A549 (cell line): ENCODE measurements at regions not wholly inside any gene's neighbourhood (a gene's known extent, or its start where the extent isn't known, plus 50 kb on each side); places are given as distances from the start of the nearest gene placed in this dataset.

ENCODE experiments used
- ATAC-seq, 2 experiments: fragments of 200-7000 bp in 1 of 2; fragments of >200 bp in 1 of 2; cut with Nextera tagmentation in 1 of 2; cut with Tn5 transposase in 1 of 2; 3 replicates each; pipeline versions ENCODE4 v1.8.0 to v1.9.1; 2018 to 2020; ENCODE audit warnings: mild to moderate bottlenecking in 1 of 2, moderate library complexity in 1 of 2
- CTCF ChIA-PET: fragments of 300-600 bp; sonication (Branson Sonifier 250); formaldehyde crosslinking; extraction: SDS; loops from one replicate; lab custom pipeline; 2021; ENCODE audit warnings: antibody characterized with exemption, inconsistent platforms; lab: Yijun Ruan, JAX
- POLR2A ChIA-PET: fragments of 350-600 bp; formaldehyde crosslinking; extraction: SDS; loops from one replicate; lab custom pipeline; 2021; ENCODE audit warnings: antibody characterized with exemption, inconsistent platforms; lab: Yijun Ruan, JAX
- DNase-seq, 2 experiments: peaks; one replicate each; pipeline versions ENCODE4 v3.0.0 to v3.0.0-alpha.2; 2011 to 2016; ENCODE audit warnings: low read depth in 1 of 2, low spot score in 1 of 2
- FAIRE-seq: peaks from 2 replicates; lab custom pipeline; 2011; peaks lifted over from hg19 to GRCh38; lab: Jason Lieb, UNC
- H3K27ac ChIP-seq, 2 experiments: fragments of >200 bp; sonication (Bioruptor Twin); formaldehyde crosslinking; 3 replicates each; pipeline ENCODE4 v1.5.1; 2016 to 2017
- H3K4me1 ChIP-seq: fragments of >200 bp; sonication (Bioruptor Twin); formaldehyde crosslinking; 3 replicates; pipeline ENCODE4 v1.6.1; 2016
- H3K4me2 ChIP-seq: fragments of >200 bp; sonication (Bioruptor Twin); formaldehyde crosslinking; 3 replicates; pipeline ENCODE4 v1.6.1; 2016
- H3K4me3 ChIP-seq: fragments of >200 bp; sonication (Bioruptor Twin); formaldehyde crosslinking; 3 replicates; pipeline ENCODE4 v1.5.1; 2016
- H3K9me3 ChIP-seq: fragments of >200 bp; sonication (Bioruptor Twin); formaldehyde crosslinking; 3 replicates; pipeline ENCODE4 v1.6.1; 2016
- BHLHE40 ChIP-seq: IDR thresholded peaks from 2 replicates; pipeline ENCODE4 v1.6.1; 2012; ENCODE audit warnings: low read depth, low read length, inconsistent platforms
- CBX2 ChIP-seq: fragments of 200-600 bp; sonication (generic); IDR thresholded peaks from 2 replicates; pipeline ENCODE4 v1.6.1; 2016; ENCODE audit warnings: low read depth, mild to moderate bottlenecking, borderline replicate concordance
- CBX8 ChIP-seq: fragments of 200-600 bp; sonication (generic); IDR thresholded peaks from 2 replicates; pipeline ENCODE4 v1.6.1; 2016
- CHD2 ChIP-seq: fragments of 150-350 bp; IDR thresholded peaks from 2 replicates; pipeline ENCODE4 v1.6.1; 2014; ENCODE audit warnings: low read length; ENCODE audit not compliant: partially characterized antibody
- EHMT2 ChIP-seq: fragments of 200-600 bp; sonication (generic); IDR thresholded peaks from 2 replicates; pipeline ENCODE4 v1.6.1; 2016; ENCODE audit warnings: antibody characterized with exemption, low read depth, mild to moderate bottlenecking, moderate library complexity
- FOSL2 ChIP-seq, 2 experiments: fragments of 450-650 bp in 1 of 2; fragments of >200 bp in 1 of 2; sonication (Bioruptor Twin) in 1 of 2; formaldehyde crosslinking; IDR thresholded peaks; 2 replicates each; pipeline versions ENCODE4 v1.5.0 to v1.6.1; 2016 to 2020; ENCODE audit warnings: mild to moderate bottlenecking in 1 of 2, moderate library complexity in 1 of 2
- GATA3 ChIP-seq: IDR thresholded peaks from 2 replicates; pipeline ENCODE4 v1.6.1; 2012; ENCODE audit warnings: borderline replicate concordance
- HDAC2 ChIP-seq: fragments of 200-600 bp; sonication (generic); IDR thresholded peaks from 2 replicates; pipeline ENCODE4 v1.6.1; 2016
- HEYL ChIP-seq: fragments of 250-450 bp; sonication (Bioruptor Pico); IDR thresholded peaks from 2 replicates; pipeline ENCODE4 v1.8.0; 2021; ENCODE audit warnings: mild to moderate bottlenecking, moderate library complexity
- HOXB13 ChIP-seq: fragments of 250-450 bp; sonication (Bioruptor Pico); IDR thresholded peaks from 2 replicates; pipeline ENCODE4 v1.5.0; 2020; ENCODE audit warnings: low read depth, mild to moderate bottlenecking, moderate library complexity
- MAZ ChIP-seq: fragments of 150-350 bp; IDR thresholded peaks from 2 replicates; pipeline ENCODE4 v1.6.1; 2014; ENCODE audit warnings: antibody characterized with exemption, low read depth, low read length, borderline replicate concordance
- NPAS2 ChIP-seq: fragments of 250-450 bp; sonication (Bioruptor Pico); IDR thresholded peaks from 2 replicates; pipeline ENCODE4 v1.8.0; 2022; ENCODE audit warnings: mild to moderate bottlenecking, moderate library complexity, borderline replicate concordance
- POLR2AphosphoS2 ChIP-seq: conservative IDR thresholded peaks from 2 replicates; pipeline ENCODE4 v1.6.1; 2012; ENCODE audit warnings: low read length, improper control_type of control experiment, inconsistent platforms
- RAD21 ChIP-seq, 2 experiments: fragments of >200 bp in 1 of 2; sonication (Bioruptor Twin) in 1 of 2; formaldehyde crosslinking in 1 of 2; IDR thresholded peaks in 1 of 2; conservative IDR thresholded peaks in 1 of 2; 2 replicates in 1 of 2; 3 replicates in 1 of 2; pipeline ENCODE4 v1.6.1; 2012 to 2018; ENCODE audit warnings: inconsistent platforms in 1 of 2
- RARB ChIP-seq: fragments of 250-450 bp; sonication (Bioruptor Pico); IDR thresholded peaks from 2 replicates; pipeline ENCODE4 v1.8.0; 2021; ENCODE audit warnings: mild to moderate bottlenecking, moderate library complexity
- RFX5 ChIP-seq: fragments of 450-650 bp; IDR thresholded peaks from 2 replicates; pipeline ENCODE4 v1.7.1; 2014; ENCODE audit warnings: antibody characterized with exemption, mild to moderate bottlenecking, moderate library complexity
- RNF2 ChIP-seq: fragments of 200-600 bp; sonication (generic); IDR thresholded peaks from 2 replicates; pipeline ENCODE4 v1.6.1; 2016; ENCODE audit warnings: low read depth, mild to moderate bottlenecking, antibody characterized with exemption, moderate library complexity, borderline replicate concordance
- TFCP2L1 ChIP-seq: fragments of 250-450 bp; sonication (Bioruptor Pico); IDR thresholded peaks from 2 replicates; pipeline ENCODE4 v1.5.0; 2021; ENCODE audit warnings: mild to moderate bottlenecking
- TP53 ChIP-seq: fragments of 250-450 bp; sonication (Bioruptor Pico); IDR thresholded peaks from 2 replicates; pipeline ENCODE4 v1.5.0; 2021; ENCODE audit warnings: mild to moderate bottlenecking, moderate library complexity
- ZSCAN20 ChIP-seq: fragments of 250-450 bp; sonication (Bioruptor Pico); IDR thresholded peaks from 2 replicates; pipeline ENCODE4 v1.8.0; 2022; ENCODE audit warnings: mild to moderate bottlenecking, moderate library complexity
- WGBS: methylation state at CpG from one replicate; pipeline ENCODE4 v1.1.6; 2017; ENCODE audit errors: missing lambda C conversion rate; 5-methylcytosine and 5-hydroxymethylcytosine counted together
- TF ChIP-seq, protein P1 (sequence below): IDR thresholded peaks from 2 replicates; pipeline ENCODE4 v1.6.1; 2012
- TF ChIP-seq, protein P2 (sequence below): fragments of 450-650 bp; IDR thresholded peaks from 2 replicates; pipeline ENCODE4 v1.6.1; 2014; ENCODE audit warnings: antibody characterized with exemption
- TF ChIP-seq, protein P3 (sequence below): fragments of >200 bp; sonication (Bioruptor Twin); formaldehyde crosslinking; IDR thresholded peaks from 3 replicates; pipeline ENCODE4 v1.6.1; 2016
- TF ChIP-seq, protein P4 (sequence below): fragments of >200 bp; sonication (Bioruptor Twin); formaldehyde crosslinking; IDR thresholded peaks from 3 replicates; pipeline ENCODE4 v1.5.1; 2016
- TF ChIP-seq, protein P5 (sequence below): fragments of 200-600 bp; sonication (generic); IDR thresholded peaks from 2 replicates; pipeline ENCODE4 v1.6.1; 2016; ENCODE audit warnings: antibody characterized with exemption, mild to moderate bottlenecking, moderate library complexity
- TF ChIP-seq, protein P6 (sequence below): fragments of 250-450 bp; sonication (Bioruptor Pico); IDR thresholded peaks from 2 replicates; pipeline ENCODE4 v1.5.0; 2020; ENCODE audit warnings: low read depth, mild to moderate bottlenecking, moderate library complexity

DNA sequence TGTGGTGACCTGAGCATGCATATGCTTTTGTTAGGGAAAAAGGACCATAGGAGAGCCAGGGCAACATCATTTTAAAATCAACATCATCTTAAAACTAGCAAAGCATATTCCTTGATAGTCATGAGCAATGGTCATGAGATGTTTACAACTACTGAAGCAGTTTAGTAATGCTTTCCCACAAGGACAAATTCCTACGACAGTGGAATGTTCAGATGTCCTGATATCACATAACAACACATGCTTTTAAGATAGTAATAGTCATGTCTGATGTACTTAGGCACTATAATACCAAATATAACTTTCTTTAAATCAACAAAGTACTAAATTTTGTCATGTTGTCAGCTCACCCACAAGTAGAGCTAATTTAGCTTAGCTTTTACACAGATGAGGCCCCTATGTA is 370.3 kb downstream of the HTR1B start:
- H3K4me3 ChIP-seq = no peak overlapping the region
- 25% methylated on average over 1 of the region's 1 CpG for whole genome bisulfite sequencing
- H3K4me1 ChIP-seq = no peaks in the 10 kb centered on the region
- FAIRE-seq = no peak
- H3K4me2 ChIP-seq = no peak overlapping the region
- TF ChIP-seq, protein P1, sequence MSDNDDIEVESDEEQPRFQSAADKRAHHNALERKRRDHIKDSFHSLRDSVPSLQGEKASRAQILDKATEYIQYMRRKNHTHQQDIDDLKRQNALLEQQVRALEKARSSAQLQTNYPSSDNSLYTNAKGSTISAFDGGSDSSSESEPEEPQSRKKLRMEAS = no peak
- TF ChIP-seq CHD2 (no peak), GATA3 (no peak), RFX5 (no peak), POLR2AphosphoS2 (no peak), MAZ (no peak), TFCP2L1 (CRISPR knock-in tag) (no peak), ZSCAN20 (CRISPR knock-in tag) (no peak), TP53 (no peak), NPAS2 (CRISPR knock-in tag) (no peak), BHLHE40 (no peak), FOSL2 (IDR thresholded peaks at IDR 0.05) (no peak), FOSL2 (CRISPR knock-in tag; IDR thresholded peaks at IDR 0.05) (no peak), RARB (CRISPR knock-in tag) (no peak), CBX2 (no peak), RNF2 (no peak)
- TF ChIP-seq, protein P2, sequence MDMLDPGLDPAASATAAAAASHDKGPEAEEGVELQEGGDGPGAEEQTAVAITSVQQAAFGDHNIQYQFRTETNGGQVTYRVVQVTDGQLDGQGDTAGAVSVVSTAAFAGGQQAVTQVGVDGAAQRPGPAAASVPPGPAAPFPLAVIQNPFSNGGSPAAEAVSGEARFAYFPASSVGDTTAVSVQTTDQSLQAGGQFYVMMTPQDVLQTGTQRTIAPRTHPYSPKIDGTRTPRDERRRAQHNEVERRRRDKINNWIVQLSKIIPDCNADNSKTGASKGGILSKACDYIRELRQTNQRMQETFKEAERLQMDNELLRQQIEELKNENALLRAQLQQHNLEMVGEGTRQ = no peak
- TF ChIP-seq, protein P3, sequence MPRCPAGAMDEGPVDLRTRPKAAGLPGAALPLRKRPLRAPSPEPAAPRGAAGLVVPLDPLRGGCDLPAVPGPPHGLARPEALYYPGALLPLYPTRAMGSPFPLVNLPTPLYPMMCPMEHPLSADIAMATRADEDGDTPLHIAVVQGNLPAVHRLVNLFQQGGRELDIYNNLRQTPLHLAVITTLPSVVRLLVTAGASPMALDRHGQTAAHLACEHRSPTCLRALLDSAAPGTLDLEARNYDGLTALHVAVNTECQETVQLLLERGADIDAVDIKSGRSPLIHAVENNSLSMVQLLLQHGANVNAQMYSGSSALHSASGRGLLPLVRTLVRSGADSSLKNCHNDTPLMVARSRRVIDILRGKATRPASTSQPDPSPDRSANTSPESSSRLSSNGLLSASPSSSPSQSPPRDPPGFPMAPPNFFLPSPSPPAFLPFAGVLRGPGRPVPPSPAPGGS = no peak
- TF ChIP-seq, protein P4, sequence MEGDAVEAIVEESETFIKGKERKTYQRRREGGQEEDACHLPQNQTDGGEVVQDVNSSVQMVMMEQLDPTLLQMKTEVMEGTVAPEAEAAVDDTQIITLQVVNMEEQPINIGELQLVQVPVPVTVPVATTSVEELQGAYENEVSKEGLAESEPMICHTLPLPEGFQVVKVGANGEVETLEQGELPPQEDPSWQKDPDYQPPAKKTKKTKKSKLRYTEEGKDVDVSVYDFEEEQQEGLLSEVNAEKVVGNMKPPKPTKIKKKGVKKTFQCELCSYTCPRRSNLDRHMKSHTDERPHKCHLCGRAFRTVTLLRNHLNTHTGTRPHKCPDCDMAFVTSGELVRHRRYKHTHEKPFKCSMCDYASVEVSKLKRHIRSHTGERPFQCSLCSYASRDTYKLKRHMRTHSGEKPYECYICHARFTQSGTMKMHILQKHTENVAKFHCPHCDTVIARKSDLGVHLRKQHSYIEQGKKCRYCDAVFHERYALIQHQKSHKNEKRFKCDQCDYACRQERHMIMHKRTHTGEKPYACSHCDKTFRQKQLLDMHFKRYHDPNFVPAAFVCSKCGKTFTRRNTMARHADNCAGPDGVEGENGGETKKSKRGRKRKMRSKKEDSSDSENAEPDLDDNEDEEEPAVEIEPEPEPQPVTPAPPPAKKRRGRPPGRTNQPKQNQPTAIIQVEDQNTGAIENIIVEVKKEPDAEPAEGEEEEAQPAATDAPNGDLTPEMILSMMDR = no peak
- TF ChIP-seq, protein P5, sequence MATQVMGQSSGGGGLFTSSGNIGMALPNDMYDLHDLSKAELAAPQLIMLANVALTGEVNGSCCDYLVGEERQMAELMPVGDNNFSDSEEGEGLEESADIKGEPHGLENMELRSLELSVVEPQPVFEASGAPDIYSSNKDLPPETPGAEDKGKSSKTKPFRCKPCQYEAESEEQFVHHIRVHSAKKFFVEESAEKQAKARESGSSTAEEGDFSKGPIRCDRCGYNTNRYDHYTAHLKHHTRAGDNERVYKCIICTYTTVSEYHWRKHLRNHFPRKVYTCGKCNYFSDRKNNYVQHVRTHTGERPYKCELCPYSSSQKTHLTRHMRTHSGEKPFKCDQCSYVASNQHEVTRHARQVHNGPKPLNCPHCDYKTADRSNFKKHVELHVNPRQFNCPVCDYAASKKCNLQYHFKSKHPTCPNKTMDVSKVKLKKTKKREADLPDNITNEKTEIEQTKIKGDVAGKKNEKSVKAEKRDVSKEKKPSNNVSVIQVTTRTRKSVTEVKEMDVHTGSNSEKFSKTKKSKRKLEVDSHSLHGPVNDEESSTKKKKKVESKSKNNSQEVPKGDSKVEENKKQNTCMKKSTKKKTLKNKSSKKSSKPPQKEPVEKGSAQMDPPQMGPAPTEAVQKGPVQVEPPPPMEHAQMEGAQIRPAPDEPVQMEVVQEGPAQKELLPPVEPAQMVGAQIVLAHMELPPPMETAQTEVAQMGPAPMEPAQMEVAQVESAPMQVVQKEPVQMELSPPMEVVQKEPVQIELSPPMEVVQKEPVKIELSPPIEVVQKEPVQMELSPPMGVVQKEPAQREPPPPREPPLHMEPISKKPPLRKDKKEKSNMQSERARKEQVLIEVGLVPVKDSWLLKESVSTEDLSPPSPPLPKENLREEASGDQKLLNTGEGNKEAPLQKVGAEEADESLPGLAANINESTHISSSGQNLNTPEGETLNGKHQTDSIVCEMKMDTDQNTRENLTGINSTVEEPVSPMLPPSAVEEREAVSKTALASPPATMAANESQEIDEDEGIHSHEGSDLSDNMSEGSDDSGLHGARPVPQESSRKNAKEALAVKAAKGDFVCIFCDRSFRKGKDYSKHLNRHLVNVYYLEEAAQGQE = no peak
- ATAC-seq = no peak
- no peak for DNase-seq
- H3K9me3 ChIP-seq = no peaks in the 10 kb centered on the region
- ChIA-PET POLR2A (no interaction called here), CTCF (no interaction called here)
- no peak overlapping the region for H3K27ac ChIP-seq

DNA sequence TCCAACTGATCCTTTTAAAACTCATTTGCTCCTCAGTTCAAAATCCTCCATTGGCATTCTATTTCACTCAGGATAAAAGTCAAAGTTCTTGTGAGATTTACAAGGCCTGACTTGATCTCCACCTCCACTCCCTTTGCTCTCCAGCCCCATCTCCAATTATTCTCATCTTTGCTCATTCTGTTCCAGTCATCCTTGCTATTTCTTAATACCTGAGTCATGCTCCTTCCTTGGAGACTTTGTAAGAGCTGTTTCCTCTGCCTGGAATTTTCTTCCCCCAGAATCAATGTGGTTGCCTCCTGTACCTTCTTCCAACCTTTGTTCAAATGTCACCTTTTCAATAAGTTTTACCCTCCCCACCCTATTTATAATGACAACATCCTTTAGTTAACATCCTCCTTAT is 373.5 kb downstream of the HTR1B start:
- ChIA-PET POLR2A (no interaction called here), CTCF (no interaction called here)
- no peak overlapping the region for H3K4me2 ChIP-seq
- DNase-seq = no peak
- no peaks in the 10 kb centered on the region for H3K9me3 ChIP-seq
- no peak overlapping the region for H3K4me3 ChIP-seq
- no peak overlapping the region for H3K27ac ChIP-seq
- H3K4me1 ChIP-seq = no peaks in the 10 kb centered on the region
- TF ChIP-seq CBX8 = no peak
- no peak for TF ChIP-seq FOSL2 (IDR thresholded peaks at IDR 0.05)
- no peak for TF ChIP-seq FOSL2 (CRISPR knock-in tag; IDR thresholded peaks at IDR 0.05)
- TF ChIP-seq, protein P6, sequence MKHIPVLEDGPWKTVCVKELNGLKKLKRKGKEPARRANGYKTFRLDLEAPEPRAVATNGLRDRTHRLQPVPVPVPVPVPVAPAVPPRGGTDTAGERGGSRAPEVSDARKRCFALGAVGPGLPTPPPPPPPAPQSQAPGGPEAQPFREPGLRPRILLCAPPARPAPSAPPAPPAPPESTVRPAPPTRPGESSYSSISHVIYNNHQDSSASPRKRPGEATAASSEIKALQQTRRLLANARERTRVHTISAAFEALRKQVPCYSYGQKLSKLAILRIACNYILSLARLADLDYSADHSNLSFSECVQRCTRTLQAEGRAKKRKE (CRISPR knock-in tag) = no peak
- no peak for TF ChIP-seq NPAS2 (CRISPR knock-in tag)
- no peak for TF ChIP-seq HEYL (CRISPR knock-in tag)
- TF ChIP-seq, protein P4 = no peak
- no peak for TF ChIP-seq HDAC2
- TF ChIP-seq RAD21 (conservative IDR thresholded peaks at IDR 0.05 in 1 of 2, IDR thresholded peaks at IDR 0.05 in 1 of 2) = no peak
- no peak for TF ChIP-seq EHMT2
- no peak for TF ChIP-seq HOXB13 (CRISPR knock-in tag)
- no peak for TF ChIP-seq CHD2
- no peak for ATAC-seq
- FAIRE-seq = no peak
